ENCODE measurements at regions not wholly inside any gene's neighbourhood (a gene's known extent, or its start where the extent isn't known, plus 50 kb on each side); places are given as distances from the start of the nearest gene placed in this dataset.

DNA sequence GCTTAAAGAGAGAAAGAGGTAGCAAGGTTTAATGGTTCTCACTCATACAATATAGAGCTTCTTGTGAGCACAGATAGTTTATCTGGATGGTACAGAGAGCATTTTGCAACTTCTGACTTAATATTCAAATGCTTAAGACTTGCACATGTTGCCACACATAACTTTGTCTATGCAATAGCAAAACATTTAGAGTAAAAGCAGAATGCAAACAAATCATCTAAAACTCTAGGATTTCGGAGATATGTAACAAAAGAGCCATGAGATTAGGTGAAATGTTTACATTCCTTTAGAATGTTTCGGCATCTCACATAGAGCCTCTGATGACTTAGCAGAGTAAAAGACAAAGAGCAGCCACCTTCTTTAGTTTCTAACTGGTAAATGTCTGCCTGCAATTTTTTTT lies 717.1 kb upstream of the LRRN3 start:
- WGBS, 10 experiments = 19 to 100% (median 78%) methylated on average over 2 of the region's 2 CpGs; no CpG with 5 or more reads in 3 of the 10 experiments
- ATAC-seq (replicated peaks in 6 of 8) = peak in 2 of 8 experiments; percentile 27 to 32
- no peak overlapping the region for H3K4me3 ChIP-seq
- H3K27ac ChIP-seq = no peak overlapping the region
- no peaks in the 10 kb centered on the region for H3K4me1 ChIP-seq (replicated peaks in 1 of 2)
- in situ Hi-C loops (cut with MboI; ENCODE audit: low pct_unique_long_range_greater_than_20kb in 2 of 9, low sequenced_read_pairs in 9 of 9, unreplicated experiment in 9 of 9) = no loop called here

- 20 to 100% (median 100%) methylated on average over 1 of the region's 1 CpG; no CpG with 5 or more reads in 2 of the 10 experiments for WGBS, 10 experiments
- Histone ChIP-seq H3K4me3 (no peak overlapping the region), H3K4me1 (replicated peaks in 1 of 2) (no peaks in the 10 kb centered on the region), H3K27ac (no peak overlapping the region)
- in situ Hi-C loops (cut with MboI; ENCODE audit: low pct_unique_long_range_greater_than_20kb in 2 of 9, low sequenced_read_pairs in 9 of 9, unreplicated experiment in 9 of 9) = no loop called here
- no peak for ATAC-seq (replicated peaks in 6 of 8)
Measured at GRCh38 chr7:110375068-110375467, 715.9 kb upstream of the LRRN3 start.

- no peak for ATAC-seq (replicated peaks in 6 of 8)
- WGBS, 10 experiments = 0 to 100% (median 22%) methylated on average over 1 to 6 of the region's 6 CpGs
- H3K4me1 ChIP-seq (replicated peaks in 1 of 2) = no peaks in the 10 kb centered on the region
- H3K27ac ChIP-seq = no peak overlapping the region
- in situ Hi-C loops (cut with MboI; ENCODE audit: low pct_unique_long_range_greater_than_20kb in 2 of 9, low sequenced_read_pairs in 9 of 9, unreplicated experiment in 9 of 9) = no loop called here
- H3K4me3 ChIP-seq = no peak overlapping the region
Measured at GRCh38 chr7:110382736-110383135, 708.2 kb upstream of the LRRN3 start.

DNA sequence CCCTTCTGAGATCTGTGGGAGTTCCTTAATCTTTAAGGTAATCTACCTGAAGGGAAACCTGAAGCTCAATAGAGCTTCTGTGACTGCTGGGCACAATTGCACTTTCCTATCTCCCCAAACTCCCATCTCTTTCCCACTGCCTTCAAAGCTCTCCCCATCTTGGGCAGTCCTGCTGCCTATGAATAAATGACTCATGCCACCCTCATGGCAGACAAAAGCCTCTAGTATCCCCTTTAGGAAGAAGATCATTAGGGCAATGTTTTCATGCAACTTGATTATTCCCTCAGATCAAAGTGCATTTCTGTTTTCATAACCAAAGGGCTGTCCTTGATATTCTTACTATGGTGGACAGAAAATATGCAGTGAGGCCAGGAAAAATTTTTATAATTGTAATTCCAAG lies 704.9 kb upstream of the LRRN3 start:
- H3K4me1 ChIP-seq (replicated peaks in 1 of 2) = no peaks in the 10 kb centered on the region
- no peak for ATAC-seq (replicated peaks in 6 of 8)
- H3K4me3 ChIP-seq = no peak overlapping the region
- in situ Hi-C loops (cut with MboI; ENCODE audit: low pct_unique_long_range_greater_than_20kb in 2 of 9, low sequenced_read_pairs in 9 of 9, unreplicated experiment in 9 of 9) = no loop called here
- H3K27ac ChIP-seq = no peak overlapping the region

DNA sequence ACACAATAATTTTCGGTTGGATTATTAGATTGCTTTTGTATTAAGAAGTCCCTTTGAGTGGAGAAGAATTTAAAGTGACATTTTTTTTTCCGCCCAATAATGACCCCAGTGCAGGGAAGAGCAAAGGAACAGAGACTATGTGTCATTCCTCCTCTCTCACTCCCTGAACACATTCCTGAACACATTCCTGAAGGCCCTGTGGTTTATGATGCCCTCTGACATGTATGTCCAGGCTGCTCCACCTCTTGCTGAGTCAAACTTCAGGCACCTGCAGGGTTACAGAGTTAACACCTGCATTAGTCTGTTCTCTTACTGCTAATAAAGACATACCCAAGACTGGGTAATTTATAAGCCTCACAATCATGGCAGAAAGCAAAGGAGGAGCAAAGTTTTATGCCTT lies 704.0 kb upstream of the LRRN3 start:
- in situ Hi-C loops (cut with MboI; ENCODE audit: low pct_unique_long_range_greater_than_20kb in 2 of 9, low sequenced_read_pairs in 9 of 9, unreplicated experiment in 9 of 9) = no loop called here
- 0 to 100% (median 43%) methylated on average over 1 to 2 of the region's 2 CpGs for WGBS, 10 experiments
- Histone ChIP-seq H3K27ac (no peak overlapping the region), H3K4me3 (no peak overlapping the region), H3K4me1 (replicated peaks in 1 of 2) (no peaks in the 10 kb centered on the region)
- peak in 2 of 8 experiments; percentile 79 to 90 for ATAC-seq (replicated peaks in 6 of 8)

DNA sequence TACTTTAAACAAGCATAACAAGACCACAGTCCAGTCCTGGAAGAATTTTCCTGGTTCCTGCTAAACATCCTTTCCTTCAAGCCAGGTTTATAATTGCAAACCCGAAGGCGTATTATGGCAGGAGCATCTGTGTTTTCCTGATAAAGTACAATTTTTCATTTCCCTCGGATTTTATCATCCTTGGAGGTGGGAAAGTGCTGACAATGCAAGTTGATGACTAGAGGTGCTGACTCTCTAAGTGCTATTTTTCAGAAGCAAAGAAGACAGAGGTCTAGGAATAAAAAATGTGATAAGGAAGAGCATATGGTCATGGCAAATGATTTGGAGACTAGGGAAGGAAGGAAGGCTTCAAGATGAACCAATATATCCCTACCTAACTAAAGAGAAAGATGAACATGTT lies 703.2 kb upstream of the LRRN3 start:
- Histone ChIP-seq H3K4me1 (replicated peaks in 1 of 2) (no peaks in the 10 kb centered on the region), H3K4me3 (no peak overlapping the region), H3K27ac (no peak overlapping the region)
- in situ Hi-C loops (cut with MboI; ENCODE audit: low pct_unique_long_range_greater_than_20kb in 2 of 9, low sequenced_read_pairs in 9 of 9, unreplicated experiment in 9 of 9) = no loop called here
- WGBS, 10 experiments = 0 to 100% (median 94%) methylated on average over 1 to 3 of the region's 3 CpGs; no CpG with 5 or more reads in 3 of the 10 experiments
- ATAC-seq (replicated peaks in 6 of 8) = no peak

DNA sequence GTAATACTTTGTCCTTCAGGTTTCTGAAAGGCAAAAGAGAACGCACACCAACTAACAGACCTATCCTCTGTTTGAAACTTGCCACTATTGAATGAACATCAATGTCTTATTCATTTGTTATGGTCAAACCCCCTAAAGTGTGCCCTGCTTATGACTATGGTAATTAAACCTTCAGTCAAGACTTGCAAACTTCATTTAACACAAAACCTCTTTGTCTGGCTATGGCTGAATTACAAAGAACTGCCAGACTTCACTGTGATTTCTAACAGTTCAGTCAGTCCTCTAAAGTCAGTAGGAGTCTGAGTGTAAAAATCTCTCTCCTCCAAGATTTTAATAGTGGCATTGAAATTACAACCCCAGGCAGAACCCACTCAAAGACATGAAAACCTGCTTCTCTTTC lies 702.5 kb upstream of the LRRN3 start:
- 0 to 71% (median 13%) methylated on average over 1 of the region's 1 CpG; no CpG with 5 or more reads in 4 of the 10 experiments for WGBS, 10 experiments
- Histone ChIP-seq H3K4me3 (no peak overlapping the region), H3K27ac (no peak overlapping the region), H3K4me1 (replicated peaks in 1 of 2) (no peaks in the 10 kb centered on the region)
- ATAC-seq (replicated peaks in 6 of 8) = peak in 3 of 8 experiments; percentile 56 to 65 (median 64)
- in situ Hi-C loops (cut with MboI; ENCODE audit: low pct_unique_long_range_greater_than_20kb in 2 of 9, low sequenced_read_pairs in 9 of 9, unreplicated experiment in 9 of 9) = no loop called here

- H3K4me3 ChIP-seq = no peak overlapping the region
- H3K27ac ChIP-seq = no peak overlapping the region
- in situ Hi-C loops (cut with MboI; ENCODE audit: low pct_unique_long_range_greater_than_20kb in 2 of 9, low sequenced_read_pairs in 9 of 9, unreplicated experiment in 9 of 9) = no loop called here
- H3K4me1 ChIP-seq (replicated peaks in 1 of 2) = no peaks in the 10 kb centered on the region
- no peak for ATAC-seq (replicated peaks in 6 of 8)
Measured at GRCh38 chr7:110396021-110396420, 694.9 kb upstream of the LRRN3 start.

GRCh38 chr7:110397927-110398660 lies 692.8 kb upstream of the LRRN3 start:
- Histone ChIP-seq H3K4me3 (no peak overlapping the region), H3K4me1 (replicated peaks in 1 of 2) (no peaks in the 10 kb centered on the region), H3K27ac (no peak overlapping the region)
- 5 to 100% (median 77%) methylated on average over 3 to 5 of the region's 6 CpGs; no CpG with 5 or more reads in 1 of the 10 experiments for WGBS, 10 experiments
- in situ Hi-C loops (cut with MboI; ENCODE audit: low pct_unique_long_range_greater_than_20kb in 2 of 9, low sequenced_read_pairs in 9 of 9, unreplicated experiment in 9 of 9) = no loop called here
- no peak for ATAC-seq (replicated peaks in 6 of 8)

DNA sequence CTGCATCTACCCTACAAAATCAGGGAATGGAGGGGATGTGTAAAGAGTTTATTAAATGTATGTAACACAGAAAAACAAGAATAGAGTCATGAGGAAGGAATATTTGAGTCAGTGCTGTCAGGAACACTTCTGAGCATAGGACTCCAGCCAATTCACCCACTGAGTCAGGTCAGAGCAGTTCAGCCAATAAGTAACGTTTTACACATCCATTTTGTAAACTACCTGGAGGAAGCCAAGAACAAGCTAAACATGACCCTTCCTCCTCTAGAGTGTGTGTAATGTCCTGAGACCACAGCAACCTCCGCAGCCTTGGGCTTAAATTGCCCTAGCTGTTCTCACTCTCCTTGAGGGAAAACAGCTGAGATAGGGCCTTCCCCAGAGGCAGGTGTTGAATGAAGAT lies 691.5 kb upstream of the LRRN3 start:
- Histone ChIP-seq H3K27ac (no peak overlapping the region), H3K4me3 (no peak overlapping the region), H3K4me1 (replicated peaks in 1 of 2) (no peaks in the 10 kb centered on the region)
- ATAC-seq (replicated peaks in 6 of 8) = no peak
- in situ Hi-C loops (cut with MboI; ENCODE audit: low pct_unique_long_range_greater_than_20kb in 2 of 9, low sequenced_read_pairs in 9 of 9, unreplicated experiment in 9 of 9) = no loop called here
- WGBS, 10 experiments = 0 to 90% (median 51%) methylated on average over 1 to 2 of the region's 2 CpGs; no CpG with 5 or more reads in 2 of the 10 experiments

DNA sequence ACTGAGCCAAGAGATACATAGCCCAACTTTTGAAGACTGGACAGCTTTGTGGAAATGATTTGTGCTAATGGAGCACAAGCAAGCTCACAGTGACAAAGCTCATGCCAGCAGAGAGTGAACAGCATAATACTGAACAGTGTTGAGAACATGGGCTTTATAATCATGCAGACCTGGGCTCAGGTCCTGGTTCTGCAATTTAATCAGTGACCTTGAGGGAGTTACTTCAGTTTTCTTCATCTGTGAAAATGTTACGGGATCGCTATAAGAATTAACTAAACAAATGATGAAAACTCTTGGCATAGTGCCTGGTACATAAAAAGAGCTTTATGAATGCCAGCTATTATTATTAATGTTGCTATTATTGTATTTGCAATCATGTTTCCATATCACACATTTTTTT lies 690.5 kb upstream of the LRRN3 start:
- no peak for ATAC-seq (replicated peaks in 6 of 8)
- in situ Hi-C loops (cut with MboI; ENCODE audit: low pct_unique_long_range_greater_than_20kb in 2 of 9, low sequenced_read_pairs in 9 of 9, unreplicated experiment in 9 of 9) = no loop called here
- Histone ChIP-seq H3K4me1 (replicated peaks in 1 of 2) (no peaks in the 10 kb centered on the region), H3K4me3 (no peak overlapping the region), H3K27ac (no peak overlapping the region)
- WGBS, 10 experiments = 0 to 100% (median 94%) methylated on average over 2 of the region's 2 CpGs; no CpG with 5 or more reads in 2 of the 10 experiments

GRCh38 chr7:110407242-110407641 lies 683.7 kb upstream of the LRRN3 start:
- Histone ChIP-seq H3K4me3 (no peak overlapping the region), H3K4me1 (replicated peaks in 1 of 2) (no peaks in the 10 kb centered on the region), H3K27ac (no peak overlapping the region)
- WGBS, 10 experiments = 0 to 92% (median 63%) methylated on average over 2 to 3 of the region's 3 CpGs
- no peak for ATAC-seq (replicated peaks in 6 of 8)
- in situ Hi-C loops (cut with MboI; ENCODE audit: low pct_unique_long_range_greater_than_20kb in 2 of 9, low sequenced_read_pairs in 9 of 9, unreplicated experiment in 9 of 9) = no loop called here

DNA sequence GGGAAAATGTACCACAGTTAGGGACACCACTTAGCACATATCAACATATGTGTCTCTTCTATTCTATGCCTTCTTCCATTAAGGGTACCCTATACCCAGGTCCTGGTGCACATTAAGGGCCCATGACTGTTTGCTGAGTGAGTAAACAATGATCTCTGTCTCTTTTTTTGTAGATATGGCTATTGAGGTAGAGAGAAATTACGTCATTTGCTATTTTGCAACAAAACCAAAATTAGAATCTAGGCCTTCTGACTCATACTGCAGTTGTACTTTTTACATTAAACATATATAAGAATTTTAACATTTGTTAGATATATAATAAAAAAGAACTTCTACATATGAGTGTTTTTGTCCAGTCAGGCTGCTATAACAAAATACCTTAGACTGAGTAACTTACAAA lies 683.2 kb upstream of the LRRN3 start:
- no peak overlapping the region for H3K27ac ChIP-seq
- 0 to 100% (median 56%) methylated on average over 1 of the region's 1 CpG; no CpG with 5 or more reads in 2 of the 10 experiments for WGBS, 10 experiments
- H3K4me1 ChIP-seq (replicated peaks in 1 of 2) = no peaks in the 10 kb centered on the region
- in situ Hi-C loops (cut with MboI; ENCODE audit: low pct_unique_long_range_greater_than_20kb in 2 of 9, low sequenced_read_pairs in 9 of 9, unreplicated experiment in 9 of 9) = no loop called here
- ATAC-seq (replicated peaks in 6 of 8) = peak in 1 of 8 experiments; percentile 36
- no peak overlapping the region for H3K4me3 ChIP-seq

GRCh38 chr7:110412614-110413013 lies 678.3 kb upstream of the LRRN3 start:
- Histone ChIP-seq H3K4me1 (replicated peaks in 1 of 2) (no peaks in the 10 kb centered on the region), H3K4me3 (no peak overlapping the region), H3K27ac (no peak overlapping the region)
- 0 to 100% (median 91%) methylated on average over 1 of the region's 1 CpG; no CpG with 5 or more reads in 3 of the 10 experiments for WGBS, 10 experiments
- in situ Hi-C loops (cut with MboI; ENCODE audit: low pct_unique_long_range_greater_than_20kb in 2 of 9, low sequenced_read_pairs in 9 of 9, unreplicated experiment in 9 of 9) = no loop called here
- ATAC-seq (replicated peaks in 6 of 8) = no peak
